HTR-8/SVneo (cell line): ENCODE measurements at regions not wholly inside any gene's neighbourhood (a gene's known extent, or its start where the extent isn't known, plus 50 kb on each side); places are given as distances from the start of the nearest gene placed in this dataset.
A peak's percentile ranks its signal among the peaks of the same experiment; 100 is the strongest.

ENCODE experiments used
- DNase-seq: peaks from one replicate; pipeline ENCODE4 v3.0.0; 2011; ENCODE audit warnings: low spot score, mixed read lengths; ENCODE audit not compliant: insufficient read length
- FAIRE-seq: peaks from 2 replicates; lab custom pipeline; 2011; peaks lifted over from hg19 to GRCh38; lab: Jason Lieb, UNC

GRCh38 chr5:3346111-3346820 is 249.4 kb upstream of the IRX1 start:
- FAIRE-seq = no peak
- no peak for DNase-seq

DNA sequence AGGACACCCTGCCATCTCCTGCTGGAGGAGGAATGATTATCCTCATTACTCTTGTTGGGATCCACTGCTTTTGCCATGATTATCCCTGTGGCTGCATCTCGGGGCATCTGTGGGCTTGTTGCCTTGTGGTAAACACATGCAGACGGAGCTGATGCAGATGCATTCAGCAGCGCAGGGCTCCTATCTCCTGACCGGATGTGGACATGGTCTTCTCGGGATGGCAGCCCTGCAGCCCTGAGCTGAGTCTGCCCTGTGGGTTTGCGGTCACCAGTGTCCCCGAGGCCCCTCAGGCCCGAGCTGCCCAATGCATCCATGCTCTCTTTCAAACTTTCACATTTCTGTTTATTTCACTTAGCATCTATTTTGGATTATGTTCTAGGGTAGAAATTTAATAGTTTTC is 250.4 kb upstream of the IRX1 start:
- FAIRE-seq (no peak), DNase-seq (no peak)

- no peak for DNase-seq
- no peak for FAIRE-seq
These were observed 251.0 kb upstream of the IRX1 start for GRCh38 chr5:3344671-3345070.

DNA sequence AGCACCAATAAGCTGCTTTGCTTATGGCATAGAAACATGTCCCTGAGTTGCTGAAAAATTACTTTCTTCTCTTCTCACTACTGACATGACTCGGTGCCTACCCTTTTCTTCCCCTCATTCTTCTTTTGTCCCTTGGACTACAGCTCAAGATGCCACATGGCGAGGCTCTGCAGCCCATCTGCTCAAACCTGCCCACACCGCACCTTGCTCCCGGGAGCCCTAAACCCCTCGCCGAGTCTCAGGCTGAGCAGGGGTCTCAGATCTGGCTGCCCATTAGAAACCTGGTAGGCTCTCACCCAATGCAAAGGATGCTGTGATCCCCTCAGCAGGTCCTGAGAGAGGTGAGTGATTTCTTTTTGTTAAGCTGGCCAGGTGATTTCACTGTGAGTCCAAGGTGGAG is 251.7 kb upstream of the IRX1 start:
- FAIRE-seq (no peak), DNase-seq (no peak)

DNA sequence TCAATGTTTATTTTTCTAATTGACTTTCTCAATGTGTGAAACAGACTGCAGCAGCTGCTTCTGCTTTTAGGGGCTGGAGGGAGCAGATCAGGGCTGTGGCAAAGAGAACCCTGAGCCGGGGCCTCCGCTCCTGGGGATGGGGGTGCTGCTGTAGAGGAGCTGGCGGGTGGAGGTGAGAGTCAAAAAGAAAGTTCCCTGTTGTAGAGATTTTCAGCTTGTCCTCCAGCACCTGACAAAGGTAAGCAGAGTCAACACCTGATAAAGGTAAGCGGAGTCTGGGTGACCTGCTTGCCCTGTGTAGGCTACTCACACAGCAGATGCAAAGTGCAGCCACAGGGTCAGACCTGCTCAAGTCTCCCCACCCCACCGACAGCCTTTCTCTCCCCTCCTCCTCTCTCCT is 252.4 kb upstream of the IRX1 start:
- DNase-seq (no peak), FAIRE-seq (no peak)

GRCh38 chr5:3342271-3343100 is 253.1 kb upstream of the IRX1 start:
- FAIRE-seq = no peak

DNA sequence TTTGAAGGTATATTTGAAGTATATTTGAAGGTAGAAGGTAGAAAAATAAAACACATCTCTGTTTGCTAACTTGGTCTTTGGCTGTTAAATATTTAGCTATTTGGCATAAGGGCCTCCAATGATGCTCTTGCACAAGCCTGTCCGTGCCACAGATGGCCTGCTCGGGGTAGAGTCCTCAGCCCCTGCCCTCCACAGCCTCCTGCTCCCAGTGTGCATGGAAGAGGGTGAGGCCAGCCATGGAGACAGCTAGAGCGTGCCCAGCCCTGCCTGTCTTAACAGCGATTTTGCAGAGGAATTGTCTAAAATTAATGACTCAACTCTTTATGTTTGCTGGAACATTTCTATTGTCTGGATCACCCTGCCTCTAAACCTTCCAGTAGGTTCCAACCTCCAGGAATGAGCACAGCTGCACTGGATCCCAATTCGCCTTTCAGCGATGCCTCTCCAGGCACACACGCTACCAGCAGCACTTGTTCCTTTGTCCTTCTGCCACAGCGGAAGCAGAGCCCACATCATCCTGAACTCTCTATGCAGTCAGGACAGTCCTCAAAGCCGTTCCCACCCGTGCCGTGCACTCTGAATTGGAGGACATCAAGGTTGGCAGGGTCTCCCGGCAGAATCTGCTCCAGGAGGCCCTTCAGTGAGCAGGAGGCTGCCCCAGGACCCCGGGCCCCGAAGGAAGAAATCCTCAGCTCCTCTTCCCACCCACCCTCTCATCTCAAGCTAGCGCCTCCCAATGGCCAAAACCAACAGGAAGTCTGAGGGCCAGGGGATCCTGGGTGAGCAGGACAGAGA is 254.0 kb upstream of the IRX1 start:
- DNase-seq (no peak), FAIRE-seq (no peak)

More at GRCh38 chr5:3342271-3343100, 253.1 kb upstream of the IRX1 start:
- no peak for DNase-seq

GRCh38 chr5:3340471-3340870 is 255.2 kb upstream of the IRX1 start:
- FAIRE-seq = no peak

DNA sequence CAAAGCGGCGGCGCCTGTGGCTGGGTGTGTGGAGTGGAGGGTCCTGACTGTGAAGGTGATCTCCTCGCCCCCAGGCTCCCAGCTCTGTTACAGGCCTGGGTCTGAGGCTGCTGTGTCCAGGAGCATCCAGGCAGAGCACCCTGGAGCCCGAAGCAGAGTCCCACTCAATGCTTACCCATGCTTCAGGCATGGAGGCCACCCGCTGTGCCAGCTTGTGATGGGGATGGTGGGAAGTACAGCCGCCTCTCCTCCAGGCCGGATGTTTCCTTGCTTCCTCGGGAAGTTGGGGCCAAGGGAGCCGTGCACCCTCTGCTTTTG is 255.9 kb upstream of the IRX1 start:
- no peak for FAIRE-seq

More at GRCh38 chr5:3340471-3340870, 255.2 kb upstream of the IRX1 start:
- DNase-seq = no peak

GRCh38 chr5:3339092-3339797 is 256.4 kb upstream of the IRX1 start:
- FAIRE-seq (no peak), DNase-seq (no peak)

More for the DNA sequence above, 255.9 kb upstream of the IRX1 start:
- no peak for DNase-seq

DNA sequence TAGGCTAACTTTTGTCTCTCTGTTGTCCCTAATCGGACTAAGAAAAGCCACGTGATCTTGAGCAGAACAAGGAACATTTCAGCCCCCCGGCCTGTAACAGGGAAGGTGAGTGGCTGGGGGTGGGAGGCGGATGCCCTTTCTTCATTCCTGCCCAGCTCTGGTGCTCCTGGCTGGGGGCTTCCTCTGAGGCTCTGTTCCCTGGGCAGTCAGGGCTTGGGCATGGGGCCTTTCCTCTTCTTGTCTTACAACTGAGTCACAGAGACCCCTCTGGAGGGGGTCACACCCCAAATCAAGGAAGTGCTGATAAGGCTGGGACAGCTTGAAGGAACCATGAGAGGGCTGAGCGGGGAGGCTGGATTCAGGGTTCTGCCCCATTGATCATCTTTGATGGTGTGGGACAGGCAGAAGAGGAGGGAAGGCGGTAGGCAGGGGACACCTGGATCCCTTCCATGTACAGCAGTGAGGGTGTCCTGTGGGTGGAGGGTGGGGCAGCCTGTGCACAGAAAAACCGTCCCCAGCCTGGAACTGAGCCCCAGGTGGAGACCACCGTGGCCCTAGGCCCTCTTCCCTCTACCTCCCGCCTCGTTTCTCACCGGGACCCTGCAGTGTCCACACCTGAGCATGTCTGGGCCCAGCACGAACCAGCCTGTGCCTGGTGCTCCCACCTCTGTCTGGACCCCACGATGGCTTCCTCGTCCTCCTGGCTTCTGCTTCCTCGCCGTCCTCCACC is 257.7 kb upstream of the IRX1 start:
- FAIRE-seq = no peak

GRCh38 chr5:3336666-3337065 is 259.0 kb upstream of the IRX1 start:
- FAIRE-seq (no peak), DNase-seq (no peak)

More for the DNA sequence above, 257.7 kb upstream of the IRX1 start:
- DNase-seq = no peak

DNA sequence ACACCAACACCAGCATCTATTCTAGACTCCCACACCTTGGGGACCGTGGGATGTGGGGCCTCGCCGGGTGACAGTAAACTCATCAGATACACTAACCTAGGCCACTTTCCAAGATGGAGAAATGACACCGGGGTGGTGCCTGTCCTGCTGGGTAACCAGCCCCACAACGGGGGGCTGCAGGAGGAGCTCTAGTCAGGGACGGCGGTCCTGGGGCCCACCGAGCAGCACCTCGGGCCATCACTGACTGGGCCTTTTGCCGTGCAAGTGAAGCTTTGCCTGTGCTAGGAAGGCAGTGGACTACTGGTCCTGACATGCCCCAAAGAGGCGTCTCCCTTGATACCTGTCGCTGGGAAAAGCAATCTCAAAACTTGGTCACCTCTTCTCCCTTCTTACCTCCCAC is 260.3 kb upstream of the IRX1 start:
- DNase-seq = no peak
- FAIRE-seq = no peak

DNA sequence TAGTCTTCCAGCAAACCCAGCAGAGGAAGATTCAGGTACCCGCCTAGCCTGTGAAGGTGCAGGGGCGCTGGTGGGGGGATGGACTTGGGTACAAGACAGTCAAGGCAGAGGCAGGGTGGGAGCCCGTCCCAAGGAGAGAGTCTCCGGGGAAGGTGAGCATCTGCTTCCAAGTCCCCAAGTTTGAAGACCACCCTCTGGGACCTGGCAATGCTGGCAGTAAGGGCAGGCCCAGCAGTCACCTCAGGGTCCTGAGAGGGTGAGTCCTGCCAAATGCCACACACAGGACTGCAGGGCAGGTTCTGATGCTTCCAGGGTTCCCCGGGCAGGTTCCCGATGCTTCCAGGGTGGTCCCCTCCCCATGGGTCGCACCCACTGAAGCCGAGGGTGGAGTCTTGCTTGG is 261.8 kb upstream of the IRX1 start:
- no peak for FAIRE-seq
- DNase-seq = no peak

DNA sequence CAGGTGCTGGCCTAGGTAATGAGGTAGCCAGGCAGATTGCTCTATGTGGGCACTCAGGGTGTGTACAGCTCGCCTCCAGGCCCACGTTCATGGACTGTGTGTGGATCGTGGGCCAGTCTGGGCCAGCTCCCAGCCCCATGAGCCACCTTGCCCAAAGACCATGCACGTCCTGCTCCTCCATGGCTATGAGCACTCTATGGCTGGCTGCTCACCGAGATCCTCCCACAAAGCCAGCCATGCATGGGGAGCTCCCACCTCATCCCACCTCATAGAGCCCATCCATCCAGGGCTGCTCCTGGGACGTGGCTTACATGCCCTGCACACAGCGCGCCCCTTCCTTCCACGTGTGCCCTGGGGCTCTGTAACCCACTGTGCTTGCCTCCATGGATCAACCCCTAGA is 262.5 kb upstream of the IRX1 start:
- no peak for FAIRE-seq
- no peak for DNase-seq

GRCh38 chr5:3331819-3332218 is 263.8 kb upstream of the IRX1 start:
- FAIRE-seq = no peak
- no peak for DNase-seq

DNA sequence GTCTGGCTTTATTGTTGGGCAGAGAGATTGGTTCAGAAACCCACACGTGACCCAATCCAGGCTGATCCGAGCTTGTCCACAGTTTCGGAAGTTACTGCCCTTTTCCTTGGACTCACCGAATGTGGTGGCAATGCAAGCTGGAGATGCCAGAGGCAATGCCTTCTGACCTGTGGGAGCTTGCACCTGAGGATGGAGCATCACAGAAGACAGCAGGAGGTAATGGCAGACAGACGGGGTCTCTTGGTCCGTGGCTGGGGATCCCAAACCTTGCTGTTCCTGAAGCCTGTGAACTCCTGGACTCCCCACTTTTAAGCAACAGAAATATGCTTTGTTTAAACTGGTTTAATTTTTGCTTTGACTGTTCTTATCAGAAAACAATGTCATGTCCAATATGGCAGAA is 265.2 kb upstream of the IRX1 start:
- no peak for DNase-seq
- no peak for FAIRE-seq

- DNase-seq (no peak), FAIRE-seq (no peak)
These were observed 266.2 kb upstream of the IRX1 start for GRCh38 chr5:3329427-3329826.

GRCh38 chr5:3326841-3327232 is 268.8 kb upstream of the IRX1 start:
- FAIRE-seq (peak; percentile 31), DNase-seq (no peak)
